HG03442 (cell line): ENCODE measurements at regions not wholly inside any gene's neighbourhood (a gene's known extent, or its start where the extent isn't known, plus 50 kb on each side); places are given as distances from the start of the nearest gene placed in this dataset.

ENCODE experiments used
- ATAC-seq: cut with Tn5 transposase; IDR thresholded peaks from one replicate; pipeline ENCODE4 v1.9.1; 2021; ENCODE audit warnings: mild to moderate bottlenecking, moderate library complexity; ENCODE audit not compliant: unreplicated experiment

DNA sequence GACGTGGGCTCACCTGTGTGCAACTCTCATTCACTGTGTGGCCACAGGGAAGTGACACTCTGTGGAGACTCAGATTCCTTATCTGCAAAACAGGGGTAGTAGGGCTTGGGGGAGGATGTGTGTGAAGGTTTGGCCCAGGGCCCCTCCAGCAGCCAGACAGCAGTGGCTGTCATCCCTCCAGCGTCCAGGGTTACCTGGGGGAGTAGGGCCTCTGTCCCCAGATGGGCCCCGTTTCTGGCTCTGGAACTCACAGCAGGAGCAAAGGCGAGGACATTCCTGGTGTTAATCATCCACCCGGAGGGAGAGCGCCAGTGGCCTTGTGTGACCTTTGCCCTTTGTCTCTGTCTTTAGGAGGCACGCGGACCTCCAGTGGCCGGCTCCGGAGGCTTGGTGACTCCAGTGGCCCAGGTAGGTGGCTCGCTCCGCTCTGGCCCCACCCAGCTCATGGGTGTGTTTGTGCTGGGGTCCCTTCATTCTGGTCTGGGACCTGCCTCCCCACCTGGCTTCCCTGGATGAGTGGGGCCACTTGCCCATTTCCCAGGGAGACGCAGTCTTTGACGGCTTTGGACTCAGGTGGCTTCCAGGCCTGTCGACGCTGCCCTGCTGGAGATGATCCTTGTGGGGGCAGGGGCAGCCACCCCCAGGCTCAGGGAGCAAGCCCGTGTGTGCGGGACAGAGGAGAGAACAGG is 166.2 kb downstream of the SEC14L1 start:
- no peak for ATAC-seq

DNA sequence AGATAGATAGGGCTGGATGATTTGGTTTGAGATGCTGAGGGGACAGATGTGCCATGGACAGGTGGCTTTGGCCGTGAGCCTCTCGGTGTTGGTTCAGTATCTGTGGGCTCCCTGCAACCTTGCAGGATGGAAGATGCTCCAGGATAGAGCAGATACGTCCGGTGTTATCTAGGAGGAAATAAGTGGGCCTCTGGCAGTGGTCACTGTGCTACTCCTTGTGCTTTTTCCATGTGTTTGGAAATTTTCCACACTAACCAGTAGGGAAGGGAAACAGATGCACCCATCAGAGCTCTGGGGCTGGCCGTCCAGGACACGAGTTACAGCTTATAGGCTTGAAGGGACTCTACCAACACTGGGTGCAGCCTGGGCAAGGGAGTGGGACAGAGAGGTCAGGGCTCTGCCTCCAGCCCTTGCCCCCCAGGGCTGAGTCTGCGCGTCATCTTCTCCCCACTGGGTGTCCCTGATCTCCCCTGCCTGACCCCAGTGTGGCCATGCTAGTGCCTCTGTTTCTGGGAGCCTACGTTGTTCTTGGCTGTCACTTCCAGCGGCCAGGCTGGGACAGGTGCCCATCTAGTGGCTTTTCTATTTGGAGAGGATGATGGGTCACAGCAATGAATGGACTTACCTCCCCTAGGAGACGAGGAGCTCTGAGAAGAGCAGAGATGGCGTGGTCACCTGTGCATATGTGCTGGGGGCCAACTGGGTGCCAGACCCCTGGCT is 166.9 kb downstream of the SEC14L1 start:
- ATAC-seq = no peak

DNA sequence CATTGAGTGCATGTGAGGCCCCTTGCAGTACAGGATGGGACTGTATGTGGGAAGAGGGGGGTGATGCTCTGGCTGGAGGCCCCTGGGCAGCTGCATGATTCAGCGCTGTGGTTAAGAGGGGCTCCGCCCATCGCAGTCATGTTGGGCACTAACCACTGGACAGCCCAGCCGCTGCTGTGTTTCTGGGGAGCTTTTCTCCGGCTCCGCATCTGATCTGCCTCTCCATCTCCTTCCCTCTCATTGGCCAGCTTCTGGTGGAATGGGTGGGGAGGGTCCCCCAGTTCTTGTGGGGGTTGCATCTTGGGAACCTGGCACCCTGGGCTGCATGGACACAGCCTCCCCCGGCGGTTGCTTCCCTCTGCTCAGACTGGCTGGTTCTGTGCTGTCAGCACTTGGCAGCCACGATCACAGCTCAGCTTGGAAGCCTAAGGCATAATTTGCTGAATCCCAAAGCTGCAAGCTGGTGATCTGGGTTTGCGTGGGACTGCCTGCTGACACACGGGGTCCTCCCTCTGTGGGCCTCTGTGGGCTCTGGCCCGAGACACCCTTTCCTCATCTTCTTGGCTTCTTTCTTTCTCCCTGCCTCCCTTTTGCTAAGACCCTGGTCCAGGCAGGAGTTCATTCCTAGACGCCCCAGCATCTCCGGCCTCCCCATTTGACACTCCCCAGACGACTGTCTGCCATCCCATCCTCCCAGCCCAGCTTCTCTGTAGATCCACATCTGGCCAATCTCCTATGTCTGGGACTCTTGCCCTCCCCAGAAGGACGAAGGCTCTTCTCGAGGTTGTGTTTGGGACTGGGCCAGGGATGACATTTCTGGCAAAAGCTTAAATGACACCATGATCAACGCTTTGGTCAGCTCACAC is 168.3 kb downstream of the SEC14L1 start:
- no peak for ATAC-seq

DNA sequence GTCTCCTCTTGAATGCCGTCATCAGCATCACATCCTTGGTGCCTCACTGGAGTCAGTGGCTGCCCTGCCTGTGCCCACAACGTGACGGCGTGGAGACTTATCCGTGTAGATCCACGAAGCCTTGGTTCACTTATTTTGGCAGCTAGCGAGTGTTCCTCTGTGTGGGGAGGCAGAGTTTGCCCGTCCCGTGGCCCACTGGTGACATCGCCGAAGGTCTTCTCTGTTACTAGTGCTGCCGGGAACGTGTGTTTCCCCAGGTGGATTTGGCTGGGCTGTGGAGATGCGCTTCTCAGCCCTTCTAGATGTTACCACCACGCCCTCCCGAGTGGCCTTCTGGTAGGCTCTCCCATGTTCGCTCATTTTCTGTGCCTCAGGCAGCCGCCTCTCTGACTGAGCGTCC is 169.6 kb downstream of the SEC14L1 start:
- ATAC-seq = no peak

DNA sequence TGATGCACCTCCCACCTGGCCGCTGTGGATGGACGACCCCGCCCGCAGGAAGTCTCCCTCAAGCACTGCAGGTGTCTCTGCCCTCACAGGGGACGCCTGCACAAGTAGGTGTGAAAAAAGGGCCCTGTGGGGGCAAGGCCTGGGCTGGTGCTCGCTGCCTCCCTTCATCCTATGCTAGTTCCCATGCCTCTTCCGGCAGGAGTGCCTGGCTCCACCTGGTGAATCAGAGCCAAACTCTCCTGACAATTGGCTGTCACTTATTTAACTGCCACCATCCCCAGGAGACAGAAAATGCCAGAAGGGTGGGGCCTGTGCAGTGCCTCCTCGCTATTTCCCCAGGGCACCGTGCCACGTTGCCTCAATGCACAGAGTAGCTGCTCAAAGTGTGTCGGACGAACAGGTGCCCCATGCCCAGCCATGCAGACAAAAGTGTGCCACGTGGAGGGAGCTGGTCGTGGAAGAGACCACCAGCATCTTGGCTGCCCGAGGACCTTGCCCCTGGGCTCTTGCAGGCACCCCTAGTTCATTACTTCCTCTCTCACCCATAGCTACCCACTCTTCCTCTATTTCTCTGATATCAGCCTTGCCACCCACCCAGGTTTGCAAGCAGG is 170.7 kb downstream of the SEC14L1 start:
- ATAC-seq = no peak

DNA sequence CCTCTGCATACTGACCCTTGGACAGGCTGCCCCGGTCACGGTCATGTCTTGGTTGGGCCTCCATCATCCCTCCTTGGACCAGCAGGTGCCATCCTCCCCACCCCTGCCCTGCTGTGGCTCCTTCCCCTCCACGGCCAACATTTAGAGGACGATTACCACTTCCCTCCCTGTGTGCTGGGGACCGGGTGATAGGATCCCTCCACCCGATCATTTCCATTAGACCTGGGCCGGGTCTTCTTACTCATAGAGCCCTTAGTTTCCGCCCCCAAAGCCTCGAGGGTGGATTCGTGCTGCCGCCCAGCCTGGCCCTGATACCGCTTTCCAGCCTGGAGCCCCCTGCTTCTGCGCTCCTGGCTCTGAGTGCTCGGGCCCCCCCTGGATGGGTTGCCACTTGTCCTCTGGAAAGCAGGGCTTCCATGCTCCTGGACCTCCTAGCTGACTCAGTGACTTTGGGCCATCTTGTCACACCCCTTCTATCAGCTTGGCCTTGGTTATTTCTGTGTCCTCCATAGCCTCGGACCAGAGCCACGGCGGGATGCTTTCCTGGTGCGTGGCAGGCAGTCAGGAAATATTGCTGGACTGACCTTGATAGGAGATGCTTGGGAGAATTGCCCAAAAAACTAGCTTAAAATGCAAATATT is 171.4 kb downstream of the SEC14L1 start:
- no peak for ATAC-seq

DNA sequence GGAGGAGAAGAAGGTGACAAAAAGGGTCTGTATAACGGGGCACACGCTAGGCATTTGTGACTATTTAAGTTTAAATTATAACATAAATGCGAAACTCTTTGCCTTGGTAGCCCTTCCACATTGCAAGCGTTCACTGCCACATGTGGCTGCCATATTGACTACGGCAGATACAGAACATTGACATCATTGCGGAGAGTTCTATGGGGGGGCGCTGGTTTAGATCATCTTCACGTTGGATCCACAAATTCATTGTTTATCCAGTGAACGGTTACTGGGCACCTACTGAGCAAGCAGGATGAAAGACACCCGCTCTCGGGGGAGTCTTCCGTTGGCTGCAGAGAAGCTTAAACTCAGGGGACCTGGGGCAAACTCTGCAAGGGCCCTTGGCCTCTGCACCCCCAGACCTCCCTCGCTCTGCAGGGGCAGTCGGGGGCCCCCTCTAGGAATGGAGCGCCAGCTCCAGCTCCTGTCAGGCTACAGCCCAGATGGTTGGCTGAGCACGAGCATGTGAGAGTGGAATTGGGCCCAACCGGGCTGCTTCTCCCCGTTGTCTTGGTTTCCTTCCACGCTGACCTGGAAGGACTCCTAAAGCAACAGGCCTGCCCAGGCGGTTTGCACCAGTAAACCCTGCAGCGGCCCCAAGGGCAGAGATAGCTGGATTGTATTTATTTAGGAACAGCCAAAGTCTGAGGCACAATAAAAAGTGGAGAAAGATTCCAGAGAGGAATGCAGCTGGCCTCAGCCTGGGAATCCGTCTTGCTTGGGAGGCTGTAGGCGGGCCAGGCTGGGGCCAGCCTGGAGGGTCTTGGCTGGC is 172.2 kb downstream of the SEC14L1 start:
- ATAC-seq = no peak

DNA sequence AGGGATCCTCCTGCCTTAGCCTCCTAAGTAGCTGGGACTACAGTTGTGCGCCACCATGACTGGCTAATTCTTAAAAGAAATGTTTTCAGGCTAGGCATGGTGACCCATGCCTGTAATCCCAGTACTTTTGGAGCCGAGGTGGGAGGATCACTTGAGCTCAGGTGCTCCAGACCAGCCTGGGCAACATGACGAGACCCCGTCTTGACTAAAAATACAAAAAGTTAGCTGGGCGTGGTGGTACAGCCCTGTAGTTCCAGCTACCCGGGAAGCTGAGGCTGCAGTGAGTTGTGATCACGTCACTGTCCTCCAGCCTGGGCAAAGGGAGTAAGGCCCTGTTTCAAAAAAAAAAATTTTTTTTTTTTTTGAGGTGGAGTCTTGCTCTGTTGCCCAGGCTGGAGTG is 173.1 kb downstream of the SEC14L1 start:
- no peak for ATAC-seq

DNA sequence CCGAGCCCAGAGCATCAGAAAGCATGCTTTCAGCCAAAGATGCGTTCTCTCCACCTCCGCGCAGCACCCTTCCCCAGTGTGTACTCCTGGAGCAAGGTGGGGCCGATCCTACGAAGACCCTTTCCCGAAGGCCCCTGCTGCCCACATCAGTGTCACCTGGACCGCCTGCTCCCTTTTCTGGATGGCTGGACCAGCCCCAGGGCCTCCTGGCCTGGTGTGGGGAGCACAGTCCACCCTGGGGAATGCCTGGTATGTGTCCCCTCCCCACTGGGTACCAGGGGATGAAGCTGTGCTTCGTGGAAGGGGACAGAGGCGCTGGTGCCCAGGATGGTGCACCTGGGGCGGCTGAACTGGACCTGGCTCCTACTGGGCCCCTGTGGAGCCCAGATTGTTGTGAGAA is 173.8 kb downstream of the SEC14L1 start:
- no peak for ATAC-seq

DNA sequence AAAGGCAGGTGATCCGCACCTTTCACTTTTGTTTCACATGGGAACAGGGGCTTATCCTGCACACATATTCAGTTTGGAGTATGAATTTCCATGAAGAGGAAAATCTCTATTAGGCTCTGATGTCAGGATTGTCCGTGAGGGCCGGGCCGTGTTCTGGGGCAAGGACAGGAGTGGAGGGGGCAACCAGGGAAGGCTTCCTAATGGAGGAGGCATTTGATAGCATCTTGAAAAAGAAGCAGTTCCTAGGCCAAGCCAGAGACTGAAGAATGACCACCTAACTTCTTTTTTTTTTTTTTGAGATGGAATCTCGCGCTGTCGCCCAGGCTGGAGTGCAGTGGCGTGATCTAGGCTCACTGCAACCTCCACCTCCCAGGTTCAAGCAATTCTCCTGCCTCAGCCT is 174.2 kb downstream of the SEC14L1 start:
- ATAC-seq = no peak

DNA sequence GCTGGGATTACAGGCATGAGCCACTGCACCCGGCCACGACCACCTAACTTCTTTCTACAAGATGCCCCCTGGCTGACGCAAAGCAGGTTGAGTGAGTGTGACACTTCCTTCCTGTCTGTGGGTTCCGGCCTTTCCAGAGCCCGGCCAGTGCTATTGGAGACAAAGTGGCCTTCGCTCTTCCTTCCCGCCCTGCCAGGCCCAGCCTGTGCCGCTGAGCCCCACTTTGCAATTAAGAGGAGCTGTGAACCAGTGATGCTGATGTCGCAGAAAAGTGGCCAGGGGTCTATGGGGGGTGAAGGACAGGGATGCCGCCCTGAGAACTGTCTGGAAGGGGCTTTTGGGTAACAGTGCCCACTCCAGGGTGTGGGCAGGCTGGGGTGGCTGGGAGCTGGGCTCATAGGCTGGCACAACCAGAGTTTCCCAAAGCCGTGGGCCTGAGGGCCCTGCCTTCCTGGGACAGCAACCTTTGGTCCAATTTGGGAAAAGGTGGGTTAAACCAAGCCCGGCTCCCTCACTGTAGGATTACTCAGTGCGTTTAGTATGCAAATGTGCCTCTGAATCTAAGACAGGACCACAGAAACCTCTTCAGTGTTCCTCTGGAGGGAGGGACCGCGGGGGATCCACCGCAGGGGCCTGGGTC is 174.9 kb downstream of the SEC14L1 start:
- no peak for ATAC-seq

DNA sequence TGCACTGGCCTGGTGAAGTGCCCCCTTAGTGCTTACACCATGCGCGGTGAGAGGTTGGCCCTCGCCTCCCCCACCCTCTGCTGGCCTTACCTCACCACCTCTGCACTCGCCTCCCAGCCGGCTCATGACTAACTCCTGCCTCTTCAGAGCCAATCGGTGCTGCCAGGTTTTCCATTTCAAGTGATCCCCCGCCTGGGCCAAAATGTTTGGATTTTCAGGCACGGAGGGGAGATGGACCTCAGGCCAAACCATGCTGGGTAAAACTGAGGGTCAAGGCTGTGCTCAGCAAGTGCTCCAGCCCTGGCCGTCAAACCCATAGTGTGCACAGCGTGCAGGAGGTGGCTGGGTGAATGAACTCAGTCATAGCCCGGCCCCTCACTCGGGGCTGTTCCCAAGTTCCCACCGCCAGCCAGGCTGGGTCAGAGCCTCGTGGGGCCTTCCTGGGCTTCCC is 175.4 kb downstream of the SEC14L1 start:
- ATAC-seq = no peak

DNA sequence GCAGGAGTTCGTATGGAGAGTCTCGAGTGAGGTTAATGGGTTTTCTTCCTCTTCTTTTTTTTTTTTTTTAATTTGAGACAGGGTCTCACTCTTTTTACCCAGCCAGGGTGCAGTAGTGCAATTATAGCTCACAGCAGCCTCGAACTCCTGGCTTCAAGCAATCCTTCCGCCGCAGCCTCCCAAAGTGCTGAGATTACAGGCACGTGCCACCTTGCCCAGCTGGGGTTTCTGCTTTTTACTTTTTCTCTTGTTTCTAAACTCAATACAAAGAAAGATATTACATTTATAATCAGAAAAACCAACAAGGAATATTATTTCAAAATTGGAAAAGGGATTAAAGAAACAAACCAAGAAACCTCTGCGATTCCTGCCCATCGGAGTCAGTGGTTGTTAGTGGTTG is 175.9 kb downstream of the SEC14L1 start:
- ATAC-seq = no peak

DNA sequence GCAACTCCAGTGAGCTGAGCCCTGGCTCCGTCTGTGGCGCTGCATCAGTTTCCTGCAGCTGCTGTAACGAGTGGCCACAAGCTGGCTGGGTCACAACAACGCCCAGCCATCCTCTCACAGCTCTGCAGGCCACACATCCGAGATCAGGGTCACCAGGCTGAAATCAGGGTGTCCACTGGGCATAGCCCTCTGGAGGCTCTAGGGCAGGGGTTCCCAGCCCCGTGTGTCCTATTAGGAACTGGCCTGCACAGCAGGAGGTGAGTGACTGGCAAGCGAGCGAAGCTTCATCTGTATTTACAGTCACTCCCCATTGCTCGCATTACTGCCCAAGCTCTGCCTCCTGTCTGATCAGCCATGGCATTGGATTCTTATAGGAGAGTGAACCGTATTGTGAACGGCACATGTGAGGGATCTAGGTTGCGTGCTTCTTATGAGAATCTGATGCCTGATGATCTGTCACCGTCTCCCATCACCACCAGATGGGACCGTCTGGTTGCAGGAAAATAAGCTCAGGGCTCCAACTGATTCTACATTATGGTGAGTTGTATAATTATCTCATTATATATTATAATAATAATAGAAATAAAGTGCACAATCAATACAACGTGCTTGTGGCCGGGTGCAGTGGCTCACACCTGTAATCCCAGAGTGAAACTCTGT is 176.5 kb downstream of the SEC14L1 start:
- ATAC-seq = no peak

DNA sequence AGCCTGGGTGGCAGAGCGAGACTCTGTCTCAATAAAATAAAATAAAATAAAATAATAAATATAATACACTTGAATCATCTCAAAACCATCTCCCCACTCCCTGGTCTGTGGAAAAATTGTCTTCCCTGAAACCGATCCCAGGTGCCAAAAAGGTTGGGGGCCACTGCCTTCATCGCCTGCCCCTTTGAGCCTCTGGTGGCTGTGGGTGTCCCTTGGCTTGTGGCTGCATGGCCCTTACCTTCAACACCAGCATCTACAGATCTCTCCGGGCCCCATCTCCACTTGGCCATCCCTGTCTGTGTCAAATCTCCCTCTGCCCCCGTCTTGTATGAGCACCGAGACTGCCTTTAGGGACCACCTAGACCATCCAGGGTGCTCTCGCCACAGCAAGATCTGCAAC is 177.3 kb downstream of the SEC14L1 start:
- ATAC-seq = no peak

DNA sequence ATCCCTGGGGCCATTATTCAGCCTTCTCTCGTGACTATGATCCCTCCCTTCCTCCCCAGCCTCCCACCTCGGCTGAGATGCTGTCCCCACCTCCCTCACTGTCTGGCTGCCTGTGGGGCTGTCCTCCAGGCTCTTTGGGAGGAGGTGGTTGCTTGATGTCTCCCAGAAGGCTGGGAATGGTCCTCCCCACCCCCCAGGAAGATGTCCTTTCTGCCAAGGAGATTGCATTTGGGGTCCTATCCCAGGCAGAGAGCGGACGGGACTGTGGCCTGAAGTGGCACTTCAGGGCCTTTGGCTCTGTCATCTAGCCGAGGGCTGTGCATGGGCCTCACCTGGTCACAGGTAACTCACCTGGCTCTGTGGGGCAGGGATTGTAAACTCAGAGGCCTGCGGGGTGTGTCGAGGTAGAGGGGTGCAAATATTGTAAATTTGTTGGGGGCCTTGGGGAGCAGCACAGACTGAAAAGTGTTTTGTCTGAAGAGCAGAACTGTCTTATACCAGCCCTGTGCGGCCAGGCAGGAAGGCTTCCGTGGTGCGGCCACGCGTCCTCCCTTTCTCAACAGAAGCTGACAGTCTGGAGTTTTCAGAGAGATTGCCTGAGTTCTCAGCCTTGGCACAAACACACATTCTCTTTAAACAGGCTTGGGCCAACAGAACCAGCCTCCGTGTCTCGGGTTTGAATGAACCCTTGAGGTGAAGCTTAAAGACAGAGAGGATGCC is 177.9 kb downstream of the SEC14L1 start:
- no peak for ATAC-seq

DNA sequence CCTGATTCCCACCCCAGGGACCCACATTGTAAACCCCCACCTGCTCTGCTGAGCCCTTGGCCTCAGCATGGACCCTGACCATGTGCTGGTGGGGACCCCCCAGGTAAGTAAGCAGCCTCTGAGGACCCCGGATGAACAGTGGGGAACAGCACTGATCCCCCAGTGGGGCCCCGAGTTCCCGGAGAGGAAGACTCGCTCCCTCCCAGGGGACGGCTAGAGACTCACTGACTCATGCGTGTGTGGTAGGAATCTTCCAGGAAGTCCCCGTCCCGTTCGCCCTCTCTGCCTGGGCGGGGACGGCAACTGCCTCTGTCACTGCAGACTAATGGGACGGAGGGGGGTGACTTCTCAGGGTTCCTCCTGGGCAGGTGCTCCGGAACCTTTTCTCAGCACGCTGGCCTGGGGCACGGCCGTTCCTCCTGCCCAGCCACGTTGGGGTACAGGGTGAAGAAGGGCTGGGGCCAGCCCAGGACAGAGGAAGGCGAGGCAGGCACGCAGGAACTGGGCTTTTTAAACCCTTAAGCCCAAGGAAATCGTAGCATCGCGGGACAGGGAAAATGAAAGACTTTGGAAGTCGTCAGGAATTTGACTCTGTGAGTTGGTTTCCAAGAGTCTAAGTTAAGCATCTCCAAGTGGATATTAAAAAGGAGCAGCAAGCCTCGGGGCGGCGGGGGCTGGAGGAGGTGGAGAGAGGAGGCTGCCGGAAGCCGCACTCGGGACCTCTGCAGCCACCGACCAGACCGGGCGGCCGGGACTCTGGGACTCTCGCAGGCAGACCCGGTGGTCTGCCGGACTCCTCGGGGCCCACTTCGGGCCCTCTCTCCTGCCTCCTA is 178.7 kb downstream of the SEC14L1 start:
- ATAC-seq = peak; percentile 40
